HG03460 (cell line): ENCODE measurements at regions not wholly inside any gene's neighbourhood (a gene's known extent, or its start where the extent isn't known, plus 50 kb on each side); places are given as distances from the start of the nearest gene placed in this dataset.
"Not testable (repeated sequence)": the region's sequence is repeated elsewhere in the genome, so short reads cannot be mapped to it uniquely, and the experiment has no call there.

ENCODE experiments used
- ATAC-seq: cut with Tn5 transposase; IDR thresholded peaks from one replicate; pipeline ENCODE4 v1.9.1; 2021; ENCODE audit not compliant: unreplicated experiment

GRCh38 chr2:125684932-125685331, 971.0 kb upstream of the GYPC start:
- no peak for ATAC-seq

- ATAC-seq, result no peak
These were observed 959.4 kb upstream of the GYPC start for GRCh38 chr2:125696560-125696959.

- ATAC-seq, result no peak
These were observed 957.7 kb upstream of the GYPC start for GRCh38 chr2:125698280-125698679.

- no peak for ATAC-seq
These were observed 954.9 kb upstream of the GYPC start for GRCh38 chr2:125701070-125701469.

GRCh38 chr2:125707611-125708010, 948.3 kb upstream of the GYPC start:
- ATAC-seq, result no peak

GRCh38 chr2:125710561-125710960, 945.4 kb upstream of the GYPC start:
- ATAC-seq, result no peak

- no peak for ATAC-seq
These were observed 944.9 kb upstream of the GYPC start for GRCh38 chr2:125711075-125711474.

- ATAC-seq, result no peak
These were observed 942.4 kb upstream of the GYPC start for GRCh38 chr2:125713533-125713932.

- no peak for ATAC-seq
These were observed 934.8 kb upstream of the GYPC start for GRCh38 chr2:125721072-125721721.

GRCh38 chr2:125730921-125731320, 925.0 kb upstream of the GYPC start:
- ATAC-seq, result no peak

GRCh38 chr2:125736306-125736705, 919.7 kb upstream of the GYPC start:
- no peak for ATAC-seq

- ATAC-seq, result no peak
These were observed 910.4 kb upstream of the GYPC start for GRCh38 chr2:125745514-125745913.

- ATAC-seq, result no peak
These were observed 909.4 kb upstream of the GYPC start for GRCh38 chr2:125746321-125747164.

GRCh38 chr2:125747165-125747425, 908.9 kb upstream of the GYPC start:
- no peak for ATAC-seq

- ATAC-seq, result no peak
These were observed 899.5 kb upstream of the GYPC start for GRCh38 chr2:125756431-125756830.

GRCh38 chr2:125796784-125797183, 859.2 kb upstream of the GYPC start:
- ATAC-seq, result no peak

- no peak for ATAC-seq
These were observed 858.8 kb upstream of the GYPC start for GRCh38 chr2:125797192-125797591.

- ATAC-seq, result no peak
These were observed 833.2 kb upstream of the GYPC start for GRCh38 chr2:125822746-125823145.

GRCh38 chr2:125825781-125826180, 830.2 kb upstream of the GYPC start:
- not testable (repeated sequence) for ATAC-seq

GRCh38 chr2:125837128-125837527, 818.8 kb upstream of the GYPC start:
- no peak for ATAC-seq

GRCh38 chr2:125837611-125838010, 818.3 kb upstream of the GYPC start:
- ATAC-seq, result no peak

GRCh38 chr2:125839945-125840344, 816.0 kb upstream of the GYPC start:
- no peak for ATAC-seq

- ATAC-seq, result no peak
These were observed 813.9 kb upstream of the GYPC start for GRCh38 chr2:125842041-125842440.
